IMR-90 (cell line): ENCODE measurements at regions not wholly inside any gene's neighbourhood (a gene's known extent, or its start where the extent isn't known, plus 50 kb on each side); places are given as distances from the start of the nearest gene placed in this dataset.

Experiments used
- ATAC-seq: fragments of 200-7000 bp; cut with Tn5 transposase; 2 replicates; pipeline ENCODE4 v1.9.1; 2020; ENCODE audit warnings: low read depth, mild to moderate bottlenecking, moderate library complexity
- BruUV-seq: library from RNA; stranded (reverse); fragments of 400-500 nt; replicated peaks from 2 replicates; lab custom pipeline; 2021; lab: Mats Ljungman, UMichigan
- CTCF ChIA-PET: fragments of 300-600 bp; formaldehyde crosslinking; extraction: SDS; loops from one replicate; lab custom pipeline; 2021; ENCODE audit warnings: antibody characterized with exemption; lab: Yijun Ruan, JAX
- POLR2A ChIA-PET: fragments of 300-600 bp; sonication (Branson Sonifier 250); formaldehyde crosslinking; loops from one replicate; lab custom pipeline; 2022; ENCODE audit warnings: antibody characterized with exemption; ENCODE audit not compliant: unreplicated experiment; lab: Charles Lee
- DNase-seq: peaks from one replicate; pipeline ENCODE4 v3.0.0; 2013
- H2AFZ ChIP-seq: replicated peaks from 2 replicates; pipeline ENCODE3; 2013; ENCODE audit warnings: low read length, mild to moderate bottlenecking; ENCODE audit not compliant: poor library complexity
- H2AK5ac ChIP-seq: 2 replicates; pipeline ENCODE4 v1.6.1; 2013; ENCODE audit warnings: low read depth, low read length, inconsistent platforms
- H2AK9ac ChIP-seq: replicated peaks from 2 replicates; pipeline ENCODE3; 2013; ENCODE audit warnings: mild to moderate bottlenecking, low read depth, low read length, moderate library complexity; ENCODE audit not compliant: poor library complexity
- H2BK120ac ChIP-seq: 2 replicates; pipeline ENCODE4 v1.6.1; 2013; ENCODE audit warnings: low read depth, low read length, inconsistent platforms
- H2BK15ac ChIP-seq: 3 replicates; pipeline ENCODE4 v1.6.1; 2013; ENCODE audit warnings: low read depth, low read length, inconsistent platforms
- H2BK20ac ChIP-seq: 2 replicates; pipeline ENCODE4 v1.6.1; 2013; ENCODE audit warnings: low read depth, mild to moderate bottlenecking, inconsistent platforms, low read length, moderate library complexity
- H2BK5ac ChIP-seq: 2 replicates; pipeline ENCODE4 v1.6.1; 2013; ENCODE audit warnings: mild to moderate bottlenecking, low read depth, low read length, inconsistent platforms; ENCODE audit not compliant: poor library complexity, severe bottlenecking
- H3K14ac ChIP-seq: replicated peaks from 2 replicates; pipeline ENCODE4 v1.6.1; 2013; ENCODE audit warnings: low read depth, low read length, inconsistent platforms
- H3K18ac ChIP-seq: 2 replicates; pipeline ENCODE4 v1.6.1; 2013; ENCODE audit warnings: low read depth, low read length, control low read depth
- H3K23ac ChIP-seq: 2 replicates; pipeline ENCODE4 v1.6.1; 2013; ENCODE audit warnings: low read depth, low read length, inconsistent platforms
- H3K27ac ChIP-seq: 2 replicates; pipeline ENCODE4 v1.5.1; 2013; ENCODE audit warnings: mild to moderate bottlenecking, control low read depth, low read length; ENCODE audit not compliant: insufficient read depth
- H3K27me3 ChIP-seq: 2 replicates; pipeline ENCODE4 v1.6.1; 2013; ENCODE audit warnings: low read length; ENCODE audit not compliant: control insufficient read depth, insufficient read depth
- H3K36me3 ChIP-seq: 2 replicates; pipeline ENCODE4 v1.6.1; 2013; ENCODE audit warnings: low read length, mixed read lengths; ENCODE audit not compliant: control insufficient read depth, insufficient read depth
- H3K4ac ChIP-seq: 2 replicates; pipeline ENCODE4 v1.6.1; 2013; ENCODE audit warnings: low read depth, low read length, inconsistent platforms
- H3K4me1 ChIP-seq: 2 replicates; pipeline ENCODE4 v1.6.1; 2013; ENCODE audit warnings: low read length, mixed read lengths; ENCODE audit not compliant: control insufficient read depth, insufficient read depth
- H3K4me2 ChIP-seq: 2 replicates; pipeline ENCODE4 v1.6.1; 2013; ENCODE audit warnings: low read depth, mild to moderate bottlenecking, control low read depth, low read length, moderate library complexity
- H3K4me3 ChIP-seq: 2 replicates; pipeline ENCODE4 v1.5.1; 2013; ENCODE audit warnings: low read depth, mild to moderate bottlenecking, control low read depth, low read length, moderate library complexity; ENCODE audit not compliant: insufficient read depth
- H3K56ac ChIP-seq: 2 replicates; pipeline ENCODE4 v1.6.1; 2013; ENCODE audit warnings: low read length, inconsistent platforms; ENCODE audit not compliant: insufficient read depth; ENCODE audit errors: extremely low read depth
- H3K79me1 ChIP-seq, 2 experiments: 2 replicates each; pipeline ENCODE4 v1.6.1; 2013; ENCODE audit warnings: low read length in 2 of 2, inconsistent platforms in 1 of 2, low read depth in 1 of 2
- H3K9ac ChIP-seq: 2 replicates; pipeline ENCODE4 v1.6.1; 2013; ENCODE audit warnings: low read depth, low read length, control low read depth
- H3K9me1 ChIP-seq: 2 replicates; pipeline ENCODE4 v1.6.1; 2013; ENCODE audit warnings: low read length, inconsistent platforms; ENCODE audit not compliant: insufficient read depth
- H3K9me3 ChIP-seq: 2 replicates; pipeline ENCODE4 v1.6.1; 2013; ENCODE audit warnings: low read length; ENCODE audit not compliant: control insufficient read depth, insufficient read depth
- H4K20me1 ChIP-seq: 2 replicates; pipeline ENCODE4 v1.6.1; 2013; ENCODE audit warnings: low read length, inconsistent platforms; ENCODE audit not compliant: insufficient read depth
- H4K5ac ChIP-seq: 2 replicates; pipeline ENCODE4 v1.6.1; 2013; ENCODE audit warnings: mild to moderate bottlenecking, low read depth, low read length, control low read depth
- H4K8ac ChIP-seq, 2 experiments: 2 replicates each; pipeline ENCODE4 v1.6.1; 2013; ENCODE audit warnings: low read depth in 2 of 2, low read length in 2 of 2, control low read depth in 1 of 2, inconsistent platforms in 1 of 2
- H4K91ac ChIP-seq: 2 replicates; pipeline ENCODE4 v1.6.1; 2013; ENCODE audit warnings: low read depth, low read length, inconsistent platforms; ENCODE audit not compliant: insufficient read depth
- CEBPB ChIP-seq: IDR thresholded peaks from 2 replicates; pipeline ENCODE4 v1.6.1; 2012; ENCODE audit warnings: low read depth, low read length, improper control_type of control experiment
- CHD1 ChIP-seq: IDR thresholded peaks from 2 replicates; pipeline ENCODE4 v1.6.1; 2012; ENCODE audit warnings: low read depth, low read length, improper control_type of control experiment
- FOS ChIP-seq: fragments of 150-350 bp; IDR thresholded peaks from 2 replicates; pipeline ENCODE4 v1.6.1; 2016; ENCODE audit warnings: low read depth, low read length
- NFE2L2 ChIP-seq: fragments of 150-350 bp; IDR thresholded peaks from 2 replicates; pipeline ENCODE4 v1.6.1; 2016; ENCODE audit warnings: low read depth, mild to moderate bottlenecking, low read length
- RCOR1 ChIP-seq: IDR thresholded peaks from 2 replicates; pipeline ENCODE4 v1.6.1; 2012; ENCODE audit warnings: mild to moderate bottlenecking, low read length, improper control_type of control experiment; ENCODE audit not compliant: insufficient replicate concordance
- SMC3 ChIP-seq: fragments of 150-350 bp; IDR thresholded peaks from 2 replicates; pipeline ENCODE4 v1.6.1; 2016; ENCODE audit warnings: low read depth, mild to moderate bottlenecking, antibody characterized with exemption, low read length, moderate library complexity
- WGBS, 2 experiments: methylation state at CpG; one replicate each; pipeline versions ENCODE4 v1.1.5 to v1.1.7; 2013; ENCODE audit warnings: missing lambda C conversion rate in 2 of 2; ENCODE audit not compliant: insufficient read length in 1 of 2; ENCODE audit errors: extremely low coverage in 2 of 2; 5-methylcytosine and 5-hydroxymethylcytosine counted together
- dilution Hi-C: fragments of 300-500 bp; cut with HindIII; formaldehyde crosslinking; loops from one replicate; pipeline ENCODE4 v1.14.3; 2018; ENCODE audit warnings: low sequenced_read_pairs; ENCODE audit not compliant: unreplicated experiment
- in situ Hi-C: fragments of 300-500 bp; cut with MboI; formaldehyde crosslinking; loops from 3 replicates; pipeline ENCODE4 v1.14.3; 2019; ENCODE audit warnings: low sequenced_read_pairs, inconsistent platforms, mixed read lengths
- intact Hi-C: fragments of 100-400 bp; cut with micrococcal nuclease; formaldehyde crosslinking; loops from 2 replicates; pipeline ENCODE4 v1.10.0; 2022
- TF ChIP-seq, protein P1 (sequence below): conservative IDR thresholded peaks from 2 replicates; pipeline ENCODE4 v1.5.1; 2012; ENCODE audit warnings: mild to moderate bottlenecking, low read depth, low read length, improper control_type of control experiment

- intact Hi-C loops: no loop called here
- WGBS, 2 experiments: no CpG with 5 or more reads among the region's 3 CpGs
Measured at GRCh38 chr18:46213295-46213694, 109.1 kb downstream of the HAUS1 start.

More at GRCh38 chr18:46213295-46213694, 109.1 kb downstream of the HAUS1 start:
- H4K20me1 ChIP-seq: peaks cover 25% of the 10 kb centered on the region
- no peak overlapping the region for H3K14ac ChIP-seq
- CTCF ChIA-PET: interaction anchor here (0.6 kb wide), 1 partner anchor 75 kb away, joined by 3 read pairs; no protein-coding TSS in a partner anchor
- H3K4me3 ChIP-seq: no peak overlapping the region
- H4K91ac ChIP-seq: no peak overlapping the region
- H3K4me1 ChIP-seq: no peaks in the 10 kb centered on the region
- no peak overlapping the region for H3K4ac ChIP-seq
- no peak overlapping the region for H3K23ac ChIP-seq
- no peak overlapping the region for H2BK5ac ChIP-seq
- ATAC-seq (no peak), DNase-seq (no peak)
- H3K9me1 ChIP-seq: peaks cover 6% of the 10 kb centered on the region
- H3K18ac ChIP-seq: no peak overlapping the region
- POLR2A ChIA-PET: no interaction called here
- H2AFZ ChIP-seq: no peak overlapping the region
- dilution Hi-C loops: no loop called here
- BruUV-seq: no TSS peak
- H2BK120ac ChIP-seq: no peak overlapping the region
- no peak overlapping the region for H3K4me2 ChIP-seq
- no peak for TF ChIP-seq FOS
- no peak for TF ChIP-seq CEBPB
- no peak for TF ChIP-seq CHD1
- TF ChIP-seq SMC3: 0 out of 2 replicates have a peak, but pooled peaks have one; percentile 8
- no peak for TF ChIP-seq NFE2L2
- TF ChIP-seq RCOR1: no peak
- TF ChIP-seq, protein P1, sequence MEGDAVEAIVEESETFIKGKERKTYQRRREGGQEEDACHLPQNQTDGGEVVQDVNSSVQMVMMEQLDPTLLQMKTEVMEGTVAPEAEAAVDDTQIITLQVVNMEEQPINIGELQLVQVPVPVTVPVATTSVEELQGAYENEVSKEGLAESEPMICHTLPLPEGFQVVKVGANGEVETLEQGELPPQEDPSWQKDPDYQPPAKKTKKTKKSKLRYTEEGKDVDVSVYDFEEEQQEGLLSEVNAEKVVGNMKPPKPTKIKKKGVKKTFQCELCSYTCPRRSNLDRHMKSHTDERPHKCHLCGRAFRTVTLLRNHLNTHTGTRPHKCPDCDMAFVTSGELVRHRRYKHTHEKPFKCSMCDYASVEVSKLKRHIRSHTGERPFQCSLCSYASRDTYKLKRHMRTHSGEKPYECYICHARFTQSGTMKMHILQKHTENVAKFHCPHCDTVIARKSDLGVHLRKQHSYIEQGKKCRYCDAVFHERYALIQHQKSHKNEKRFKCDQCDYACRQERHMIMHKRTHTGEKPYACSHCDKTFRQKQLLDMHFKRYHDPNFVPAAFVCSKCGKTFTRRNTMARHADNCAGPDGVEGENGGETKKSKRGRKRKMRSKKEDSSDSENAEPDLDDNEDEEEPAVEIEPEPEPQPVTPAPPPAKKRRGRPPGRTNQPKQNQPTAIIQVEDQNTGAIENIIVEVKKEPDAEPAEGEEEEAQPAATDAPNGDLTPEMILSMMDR: peak; percentile 22; the same call in 1 of the 2 replicates
- no peak overlapping the region for H4K8ac ChIP-seq
- no peak overlapping the region for H2BK15ac ChIP-seq
- no peak overlapping the region for H3K9ac ChIP-seq
- peaks cover 8% of the 10 kb centered on the region for H3K36me3 ChIP-seq
- no peak overlapping the region for H2BK20ac ChIP-seq
- no peak overlapping the region for H2AK9ac ChIP-seq
- H2AK5ac ChIP-seq: no peak overlapping the region
- H3K9me3 ChIP-seq: no peaks in the 10 kb centered on the region
- no peak overlapping the region for H3K27ac ChIP-seq
- in situ Hi-C loops: no loop called here
- H3K56ac ChIP-seq: no peak overlapping the region
- no peak overlapping the region for H4K5ac ChIP-seq
- H3K79me1 ChIP-seq: peaks cover 19 to 53% of the 10 kb centered on the region in 2 experiments
- no peaks in the 10 kb centered on the region for H3K27me3 ChIP-seq
